K562 (cell line): ENCODE measurements at regions not wholly inside any gene's neighbourhood (a gene's known extent, or its start where the extent isn't known, plus 50 kb on each side); places are given as distances from the start of the nearest gene placed in this dataset.

Source experiments
- ATAC-seq: fragments of 200-7000 bp; cut with Tn5 transposase; 3 replicates; pipeline ENCODE4 v1.9.1; 2020; ENCODE audit warnings: moderate library complexity
- BruUV-seq: library from RNA; stranded (reverse); fragments of 400-500 nt; replicated peaks from 2 replicates; lab custom pipeline; 2021; lab: Mats Ljungman, UMichigan
- CTCF ChIA-PET: fragments of 300-600 bp; formaldehyde crosslinking; extraction: SDS; loops from one replicate; lab custom pipeline; 2021; ENCODE audit warnings: low intra/inter-chr PET ratio; lab: Yijun Ruan, JAX
- POLR2A ChIA-PET: fragments of 300-600, 350-650 bp; sonication (Branson Sonifier 250); formaldehyde crosslinking; extraction: SDS; loops from one replicate; lab custom pipeline; 2021; ENCODE audit warnings: antibody characterized with exemption, inconsistent platforms; lab: Yijun Ruan, JAX
- DNase-seq, 4 experiments: peaks; one replicate each; pipeline versions ENCODE4 v3.0.0 to v3.0.0-alpha.2; 2011 to 2018; ENCODE audit warnings: low spot score in 3 of 4, mixed read lengths in 3 of 4; ENCODE audit errors: extremely low read depth in 1 of 4
- FAIRE-seq: peaks from 2 replicates; lab custom pipeline; 2011; peaks lifted over from hg19 to GRCh38; lab: Jason Lieb, UNC
- H2AFZ ChIP-seq: 2 replicates; pipeline ENCODE4 v1.6.0; 2011; ENCODE audit warnings: low read depth, low read length, control low read depth, inconsistent platforms
- H3K27ac ChIP-seq: fragments of 200-600 bp; 3 replicates; pipeline ENCODE4 v1.8.0; 2011; ENCODE audit warnings: low read depth, mild to moderate bottlenecking, control low read depth, inconsistent platforms, low read length, moderate library complexity, mixed read lengths; ENCODE audit errors: extremely low read depth
- H3K27me3 ChIP-seq, 2 experiments: fragments of 300-600 bp in 1 of 2; 2 replicates in 1 of 2; 3 replicates in 1 of 2; pipeline versions ENCODE4 v1.6.0 to v1.8.0; 2011; ENCODE audit warnings: inconsistent platforms in 2 of 2, low read length in 2 of 2, mild to moderate bottlenecking in 1 of 2, mixed read lengths in 1 of 2, moderate library complexity in 1 of 2; ENCODE audit not compliant: control insufficient read depth in 2 of 2, insufficient read depth in 2 of 2
- H3K36me3 ChIP-seq: fragments of 300-600 bp; 3 replicates; pipeline ENCODE4 v1.8.0; 2011; ENCODE audit warnings: mild to moderate bottlenecking, low read length, inconsistent platforms; ENCODE audit not compliant: control insufficient read depth, insufficient read depth
- H3K4me1 ChIP-seq, 2 experiments: fragments of 200-600 bp in 1 of 2; replicated peaks in 1 of 2; 2 replicates in 1 of 2; 3 replicates in 1 of 2; pipeline versions ENCODE4 v1.5.1 to v1.8.0; 2011; ENCODE audit warnings: inconsistent platforms in 2 of 2, low read length in 2 of 2, mild to moderate bottlenecking in 1 of 2, mixed read lengths in 1 of 2, moderate library complexity in 1 of 2; ENCODE audit not compliant: control insufficient read depth in 2 of 2, insufficient read depth in 2 of 2
- H3K4me2 ChIP-seq: 2 replicates; pipeline ENCODE4 v1.6.1; 2011; ENCODE audit warnings: low read length, control low read depth, inconsistent platforms, mixed read lengths; ENCODE audit not compliant: insufficient read depth
- H3K4me3 ChIP-seq: fragments of 200-600 bp; sonication (generic), shearing (Covaris generic); 2 replicates; pipeline ENCODE4 v1.5.1; 2016; ENCODE audit warnings: control low read depth, inconsistent platforms
- H3K79me2 ChIP-seq: fragments of 200-600 bp; 3 replicates; pipeline ENCODE4 v1.8.0; 2011; ENCODE audit warnings: low read length, inconsistent platforms; ENCODE audit not compliant: control insufficient read depth, insufficient read depth
- H3K9ac ChIP-seq, 2 experiments: 2 replicates each; pipeline versions ENCODE4 v1.6.0 to v1.6.1; 2011; ENCODE audit warnings: low read depth in 2 of 2, low read length in 2 of 2, control low read depth in 1 of 2, inconsistent platforms in 1 of 2, mild to moderate bottlenecking in 1 of 2, mixed read lengths in 1 of 2; ENCODE audit not compliant: insufficient read depth in 1 of 2
- H3K9me1 ChIP-seq: one replicate; pipeline ENCODE4 v1.6.0; 2011; ENCODE audit warnings: inconsistent platforms, mild to moderate bottlenecking, low read length, moderate library complexity; ENCODE audit not compliant: control insufficient read depth, insufficient read depth
- H3K9me3 ChIP-seq: replicated peaks from 2 replicates; pipeline ENCODE4 v1.5.1; 2011; ENCODE audit warnings: low read depth, low read length, inconsistent platforms; ENCODE audit not compliant: control insufficient read depth, insufficient read depth
- H4K20me1 ChIP-seq: replicated peaks from 2 replicates; pipeline ENCODE4 v1.6.1; 2011; ENCODE audit warnings: low read length, inconsistent platforms, mixed read lengths; ENCODE audit not compliant: control insufficient read depth, insufficient read depth
- BCOR ChIP-seq: fragments of 450-650 bp; IDR thresholded peaks from 2 replicates; pipeline ENCODE4 v1.6.1; 2016
- RNF2 ChIP-seq: sonication (generic); IDR thresholded peaks from 2 replicates; pipeline ENCODE4 v1.6.1; 2016
- TCF7 ChIP-seq: sonication (generic); IDR thresholded peaks from 2 replicates; pipeline ENCODE4 v1.6.1; 2016; ENCODE audit warnings: antibody characterized with exemption, borderline replicate concordance
- ZNF165 ChIP-seq: fragments of 250-450 bp; sonication (Bioruptor Pico); IDR thresholded peaks from 2 replicates; pipeline ENCODE4 v1.4.0; 2020; ENCODE audit warnings: borderline replicate concordance
- WGBS: fragments of 100-300 bp; shearing (Covaris generic); methylation state at CpG from one replicate; pipeline ENCODE4 v1.1.6; 2016; ENCODE audit warnings: low coverage, mixed read lengths; ENCODE audit not compliant: insufficient coverage; ENCODE audit errors: missing lambda C conversion rate; 5-methylcytosine and 5-hydroxymethylcytosine counted together
- in situ Hi-C: fragments of 300-500 bp; cut with MboI; formaldehyde crosslinking; loops from 4 replicates; pipeline ENCODE4 v1.15.0; 2018; ENCODE audit warnings: inconsistent platforms, mixed read lengths
- intact Hi-C: fragments of 100-400 bp; cut with micrococcal nuclease; formaldehyde crosslinking; loops from 2 replicates; pipeline ENCODE4 v1.14.2; 2022
- TF ChIP-seq, protein P1 (sequence below): fragments of 200-800 bp; sonication (Bioruptor generic); IDR thresholded peaks from 2 replicates; pipeline ENCODE4 v1.6.1; 2016; ENCODE audit warnings: missing genetic modification characterization, missing compliant biosample characterization

DNA sequence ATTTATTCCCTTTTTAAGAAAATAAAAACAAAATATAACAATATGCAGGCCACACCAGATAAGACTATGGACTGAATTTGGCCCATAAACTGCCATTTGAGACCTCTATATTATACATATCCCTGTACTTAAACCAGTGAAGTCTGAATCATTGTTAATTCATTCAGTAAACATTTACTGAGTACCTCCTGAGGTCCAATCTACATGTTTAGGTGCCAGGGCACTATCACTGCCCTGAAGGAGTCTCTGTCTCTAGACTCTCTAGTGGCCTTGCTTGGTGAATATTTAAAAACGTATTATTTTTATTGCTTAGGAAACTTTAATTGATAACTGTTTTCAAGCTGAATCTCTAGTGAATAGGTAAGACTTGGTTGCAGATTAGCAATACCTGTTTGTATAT, 74.7 kb upstream of the ELL2 start:
- no peaks in the 10 kb centered on the region for H3K27me3 ChIP-seq
- no peak overlapping the region for H3K9ac ChIP-seq
- H3K4me2 ChIP-seq: no peak overlapping the region
- 11% methylated on average over 1 of the region's 1 CpG for WGBS
- H3K9me1 ChIP-seq: no peaks in the 10 kb centered on the region
- no peak overlapping the region for H3K4me3 ChIP-seq
- in situ Hi-C loops: no loop called here
- H2AFZ ChIP-seq: no peak overlapping the region
- ATAC-seq (no peak), DNase-seq (no peak), FAIRE-seq (no peak)
- no peak overlapping the region for H3K27ac ChIP-seq
- H3K4me1 ChIP-seq: no peaks in the 10 kb centered on the region
- POLR2A ChIA-PET: no interaction called here
- H3K79me2 ChIP-seq: no peaks in the 10 kb centered on the region
- no peaks in the 10 kb centered on the region for H4K20me1 ChIP-seq
- H3K36me3 ChIP-seq: no peaks in the 10 kb centered on the region
- CTCF ChIA-PET: no interaction called here
- no TSS peak for BruUV-seq
- H3K9me3 ChIP-seq: no peaks in the 10 kb centered on the region
- no peak for TF ChIP-seq RNF2
- no peak for TF ChIP-seq BCOR
- no peak for TF ChIP-seq TCF7
- TF ChIP-seq ZNF165 (CRISPR knock-in tag): no peak
- TF ChIP-seq, protein P1, sequence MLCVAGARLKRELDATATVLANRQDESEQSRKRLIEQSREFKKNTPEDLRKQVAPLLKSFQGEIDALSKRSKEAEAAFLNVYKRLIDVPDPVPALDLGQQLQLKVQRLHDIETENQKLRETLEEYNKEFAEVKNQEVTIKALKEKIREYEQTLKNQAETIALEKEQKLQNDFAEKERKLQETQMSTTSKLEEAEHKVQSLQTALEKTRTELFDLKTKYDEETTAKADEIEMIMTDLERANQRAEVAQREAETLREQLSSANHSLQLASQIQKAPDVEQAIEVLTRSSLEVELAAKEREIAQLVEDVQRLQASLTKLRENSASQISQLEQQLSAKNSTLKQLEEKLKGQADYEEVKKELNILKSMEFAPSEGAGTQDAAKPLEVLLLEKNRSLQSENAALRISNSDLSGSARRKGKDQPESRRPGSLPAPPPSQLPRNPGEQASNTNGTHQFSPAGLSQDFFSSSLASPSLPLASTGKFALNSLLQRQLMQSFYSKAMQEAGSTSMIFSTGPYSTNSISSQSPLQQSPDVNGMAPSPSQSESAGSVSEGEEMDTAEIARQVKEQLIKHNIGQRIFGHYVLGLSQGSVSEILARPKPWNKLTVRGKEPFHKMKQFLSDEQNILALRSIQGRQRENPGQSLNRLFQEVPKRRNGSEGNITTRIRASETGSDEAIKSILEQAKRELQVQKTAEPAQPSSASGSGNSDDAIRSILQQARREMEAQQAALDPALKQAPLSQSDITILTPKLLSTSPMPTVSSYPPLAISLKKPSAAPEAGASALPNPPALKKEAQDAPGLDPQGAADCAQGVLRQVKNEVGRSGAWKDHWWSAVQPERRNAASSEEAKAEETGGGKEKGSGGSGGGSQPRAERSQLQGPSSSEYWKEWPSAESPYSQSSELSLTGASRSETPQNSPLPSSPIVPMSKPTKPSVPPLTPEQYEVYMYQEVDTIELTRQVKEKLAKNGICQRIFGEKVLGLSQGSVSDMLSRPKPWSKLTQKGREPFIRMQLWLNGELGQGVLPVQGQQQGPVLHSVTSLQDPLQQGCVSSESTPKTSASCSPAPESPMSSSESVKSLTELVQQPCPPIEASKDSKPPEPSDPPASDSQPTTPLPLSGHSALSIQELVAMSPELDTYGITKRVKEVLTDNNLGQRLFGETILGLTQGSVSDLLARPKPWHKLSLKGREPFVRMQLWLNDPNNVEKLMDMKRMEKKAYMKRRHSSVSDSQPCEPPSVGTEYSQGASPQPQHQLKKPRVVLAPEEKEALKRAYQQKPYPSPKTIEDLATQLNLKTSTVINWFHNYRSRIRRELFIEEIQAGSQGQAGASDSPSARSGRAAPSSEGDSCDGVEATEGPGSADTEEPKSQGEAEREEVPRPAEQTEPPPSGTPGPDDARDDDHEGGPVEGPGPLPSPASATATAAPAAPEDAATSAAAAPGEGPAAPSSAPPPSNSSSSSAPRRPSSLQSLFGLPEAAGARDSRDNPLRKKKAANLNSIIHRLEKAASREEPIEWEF: no peak
- intact Hi-C loops: no loop called here
